Left hindlimb (tissue), 1 donor: ENCODE measurements at regions not wholly inside any gene's neighbourhood (a gene's known extent, or its start where the extent isn't known, plus 50 kb on each side); places are given as distances from the start of the nearest gene placed in this dataset.
A peak's percentile ranks its signal among the peaks of the same experiment; 100 is the strongest.
"Not testable (repeated sequence)": the region's sequence is repeated elsewhere in the genome, so short reads cannot be mapped to it uniquely, and the experiment has no call there.

Experiments
- DNase-seq: peaks from one replicate; pipeline ENCODE4 v3.0.0-alpha.2; 2018

GRCh38 chr17:71413935-71414334 lies 706.9 kb upstream of the SOX9 start:
- no peak for DNase-seq

GRCh38 chr17:71417142-71417541 lies 703.7 kb upstream of the SOX9 start:
- DNase-seq, result no peak

GRCh38 chr17:71422968-71423367 lies 697.9 kb upstream of the SOX9 start:
- no peak for DNase-seq

- DNase-seq, result no peak
These were observed 696.8 kb upstream of the SOX9 start for GRCh38 chr17:71423871-71424546.

- DNase-seq, result no peak
These were observed 693.0 kb upstream of the SOX9 start for GRCh38 chr17:71427801-71428200.

- no peak for DNase-seq
These were observed 691.9 kb upstream of the SOX9 start for GRCh38 chr17:71428897-71429296.

- no peak for DNase-seq
These were observed 690.5 kb upstream of the SOX9 start for GRCh38 chr17:71430281-71430680.

GRCh38 chr17:71431146-71431545 lies 689.7 kb upstream of the SOX9 start:
- DNase-seq, result no peak

- DNase-seq, result no peak
These were observed 688.2 kb upstream of the SOX9 start for GRCh38 chr17:71432378-71433315.

- no peak for DNase-seq
These were observed 686.1 kb upstream of the SOX9 start for GRCh38 chr17:71434716-71435115.

GRCh38 chr17:71436479-71436878 lies 684.3 kb upstream of the SOX9 start:
- no peak for DNase-seq

GRCh38 chr17:71437166-71437565 lies 683.7 kb upstream of the SOX9 start:
- DNase-seq, result no peak

- DNase-seq, result peak; percentile 40
These were observed 682.1 kb upstream of the SOX9 start for GRCh38 chr17:71438631-71439146.

- DNase-seq, result no peak
These were observed 680.3 kb upstream of the SOX9 start for GRCh38 chr17:71440513-71440912.

GRCh38 chr17:71441098-71441497 lies 679.7 kb upstream of the SOX9 start:
- DNase-seq, result no peak

GRCh38 chr17:71444078-71444477 lies 676.7 kb upstream of the SOX9 start:
- no peak for DNase-seq

GRCh38 chr17:71446645-71447437 lies 674.0 kb upstream of the SOX9 start:
- DNase-seq, result no peak

GRCh38 chr17:71447644-71448043 lies 673.2 kb upstream of the SOX9 start:
- no peak for DNase-seq

- DNase-seq, result not testable (repeated sequence)
These were observed 670.2 kb upstream of the SOX9 start for GRCh38 chr17:71450657-71451056.

GRCh38 chr17:71453876-71454422 lies 666.9 kb upstream of the SOX9 start:
- DNase-seq, result no peak

GRCh38 chr17:71455219-71455618 lies 665.6 kb upstream of the SOX9 start:
- DNase-seq, result no peak

- DNase-seq, result no peak
These were observed 662.5 kb upstream of the SOX9 start for GRCh38 chr17:71458322-71458721.

- no peak for DNase-seq
These were observed 659.9 kb upstream of the SOX9 start for GRCh38 chr17:71460943-71461342.
